Esophagus muscularis mucosa (tissue), 3 donors: ENCODE measurements at regions not wholly inside any gene's neighbourhood (a gene's known extent, or its start where the extent isn't known, plus 50 kb on each side); places are given as distances from the start of the nearest gene placed in this dataset.

Experiments
- POLR2A ChIP-seq: fragments of 450-650 bp; IDR thresholded peaks from one replicate; pipeline ENCODE4 v1.6.1; 2017; ENCODE audit warnings: antibody characterized with exemption, moderate library complexity, mild to moderate bottlenecking, low read depth
- TF ChIP-seq, protein P1 (sequence below), 3 experiments: fragments of 200-600 bp in 2 of 3; fragments of 450-650 bp in 1 of 3; sonication (generic) in 2 of 3; IDR thresholded peaks; one replicate each; pipeline ENCODE4 v1.5.1; 2017 to 2019; ENCODE audit warnings: antibody characterized with exemption in 3 of 3, mild to moderate bottlenecking in 2 of 3, moderate library complexity in 1 of 3

DNA sequence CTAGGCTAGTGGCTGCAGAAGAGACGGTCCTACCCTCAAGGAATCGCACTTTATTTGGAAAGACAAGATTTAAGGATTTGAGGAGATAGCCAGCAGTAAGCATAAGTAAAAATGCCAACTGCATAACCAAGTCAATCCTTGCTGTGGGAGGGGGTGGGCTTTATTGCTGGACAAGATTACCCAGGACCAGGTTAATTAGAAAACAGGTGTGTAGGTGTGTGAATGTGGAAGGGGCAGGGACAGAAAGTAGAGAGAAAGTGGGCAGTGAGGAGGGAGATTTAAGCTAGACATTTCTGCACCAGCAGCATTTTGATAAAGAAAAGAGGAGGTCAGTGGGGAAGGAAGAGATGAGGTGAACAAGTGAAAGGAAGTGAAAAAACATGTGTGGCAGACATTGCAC lies 89.7 kb upstream of the OGFRL1 start:
- TF ChIP-seq, protein P1, sequence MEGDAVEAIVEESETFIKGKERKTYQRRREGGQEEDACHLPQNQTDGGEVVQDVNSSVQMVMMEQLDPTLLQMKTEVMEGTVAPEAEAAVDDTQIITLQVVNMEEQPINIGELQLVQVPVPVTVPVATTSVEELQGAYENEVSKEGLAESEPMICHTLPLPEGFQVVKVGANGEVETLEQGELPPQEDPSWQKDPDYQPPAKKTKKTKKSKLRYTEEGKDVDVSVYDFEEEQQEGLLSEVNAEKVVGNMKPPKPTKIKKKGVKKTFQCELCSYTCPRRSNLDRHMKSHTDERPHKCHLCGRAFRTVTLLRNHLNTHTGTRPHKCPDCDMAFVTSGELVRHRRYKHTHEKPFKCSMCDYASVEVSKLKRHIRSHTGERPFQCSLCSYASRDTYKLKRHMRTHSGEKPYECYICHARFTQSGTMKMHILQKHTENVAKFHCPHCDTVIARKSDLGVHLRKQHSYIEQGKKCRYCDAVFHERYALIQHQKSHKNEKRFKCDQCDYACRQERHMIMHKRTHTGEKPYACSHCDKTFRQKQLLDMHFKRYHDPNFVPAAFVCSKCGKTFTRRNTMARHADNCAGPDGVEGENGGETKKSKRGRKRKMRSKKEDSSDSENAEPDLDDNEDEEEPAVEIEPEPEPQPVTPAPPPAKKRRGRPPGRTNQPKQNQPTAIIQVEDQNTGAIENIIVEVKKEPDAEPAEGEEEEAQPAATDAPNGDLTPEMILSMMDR (IDR thresholded peaks at IDR 0.05), result no peak
- TF ChIP-seq POLR2A, result no peak
